ENCODE measurements at regions not wholly inside any gene's neighbourhood (a gene's known extent, or its start where the extent isn't known, plus 50 kb on each side); places are given as distances from the start of the nearest gene placed in this dataset.

DNA sequence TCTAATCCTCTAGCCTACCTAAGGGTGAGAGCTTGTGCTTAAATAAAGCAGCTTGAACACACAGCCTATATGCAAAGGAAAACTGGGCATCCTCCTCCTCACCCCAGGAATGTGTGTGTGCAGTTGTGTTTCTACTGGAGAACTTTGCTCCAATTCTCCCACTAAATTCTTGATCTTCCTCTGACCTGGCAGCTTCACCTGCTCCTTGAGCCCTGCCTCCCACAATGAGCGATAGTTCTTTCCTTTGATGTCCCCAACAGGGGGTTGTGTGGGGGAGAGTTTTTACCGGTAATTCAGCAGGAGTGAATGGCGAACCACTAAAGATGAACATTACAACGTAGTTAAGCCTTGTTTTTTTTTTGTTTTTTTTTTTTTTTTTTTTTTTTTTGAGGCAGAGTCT is 113.5 kb upstream of the RCN1 start:
- dilution Hi-C loops (cut with MboI; ENCODE audit: extremely low pct_ligation_motif_present, low sequenced_read_pairs), result no loop called here
- no peak for TF ChIP-seq EZH2 (IDR thresholded peaks at IDR 0.05; ENCODE audit: low read length)
- TF ChIP-seq, protein P1, sequence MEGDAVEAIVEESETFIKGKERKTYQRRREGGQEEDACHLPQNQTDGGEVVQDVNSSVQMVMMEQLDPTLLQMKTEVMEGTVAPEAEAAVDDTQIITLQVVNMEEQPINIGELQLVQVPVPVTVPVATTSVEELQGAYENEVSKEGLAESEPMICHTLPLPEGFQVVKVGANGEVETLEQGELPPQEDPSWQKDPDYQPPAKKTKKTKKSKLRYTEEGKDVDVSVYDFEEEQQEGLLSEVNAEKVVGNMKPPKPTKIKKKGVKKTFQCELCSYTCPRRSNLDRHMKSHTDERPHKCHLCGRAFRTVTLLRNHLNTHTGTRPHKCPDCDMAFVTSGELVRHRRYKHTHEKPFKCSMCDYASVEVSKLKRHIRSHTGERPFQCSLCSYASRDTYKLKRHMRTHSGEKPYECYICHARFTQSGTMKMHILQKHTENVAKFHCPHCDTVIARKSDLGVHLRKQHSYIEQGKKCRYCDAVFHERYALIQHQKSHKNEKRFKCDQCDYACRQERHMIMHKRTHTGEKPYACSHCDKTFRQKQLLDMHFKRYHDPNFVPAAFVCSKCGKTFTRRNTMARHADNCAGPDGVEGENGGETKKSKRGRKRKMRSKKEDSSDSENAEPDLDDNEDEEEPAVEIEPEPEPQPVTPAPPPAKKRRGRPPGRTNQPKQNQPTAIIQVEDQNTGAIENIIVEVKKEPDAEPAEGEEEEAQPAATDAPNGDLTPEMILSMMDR (optimal IDR thresholded peaks at IDR 0.05 in 1 of 3, IDR thresholded peaks at IDR 0.05 in 1 of 3, conservative IDR thresholded peaks at IDR 0.05 in 1 of 3; ENCODE audit: extremely low read depth in 1 of 3, insufficient read depth in 2 of 3, low read length in 3 of 3), result no peak
- H3K36me3 ChIP-seq (ENCODE audit: control insufficient read depth in 2 of 2, extremely low read depth in 1 of 2, insufficient read depth in 2 of 2, low read length in 2 of 2), result no peaks in the 10 kb centered on the region
- H3K9ac ChIP-seq (ENCODE audit: control insufficient read depth, extremely low read depth, insufficient read depth, low read length), result no peak overlapping the region
- H3K9me1 ChIP-seq (ENCODE audit: control insufficient read depth, extremely low read depth, insufficient read depth, low read length), result no peaks in the 10 kb centered on the region
- H3K4me2 ChIP-seq (ENCODE audit: control insufficient read depth, extremely low read depth, insufficient read depth, low read depth, low read length), result no peak overlapping the region
- DNase-seq (ENCODE audit: low read depth, low spot score) (no peak), FAIRE-seq (no peak)
- H4K20me1 ChIP-seq (ENCODE audit: control insufficient read depth, extremely low read depth, insufficient read depth, low read length), result no peaks in the 10 kb centered on the region
- no peak overlapping the region for H3K27ac ChIP-seq (ENCODE audit: control insufficient read depth, insufficient read depth, low read length)
- peaks cover 18% of the 10 kb centered on the region for H3K4me1 ChIP-seq (ENCODE audit: control insufficient read depth, extremely low read depth, insufficient read depth, low read length)
- no peaks in the 10 kb centered on the region for H3K27me3 ChIP-seq (ENCODE audit: control insufficient read depth, extremely low read depth, insufficient read depth, low read length)
- no peaks in the 10 kb centered on the region for H3K79me2 ChIP-seq (ENCODE audit: control insufficient read depth, insufficient read depth, low read length)
- H2AFZ ChIP-seq (ENCODE audit: control insufficient read depth, low read length), result no peak overlapping the region
- no peak overlapping the region for H3K4me3 ChIP-seq (ENCODE audit: control insufficient read depth in 2 of 3, extremely low read depth in 1 of 3, insufficient read depth in 2 of 3, low read depth in 1 of 3, low read length in 3 of 3)
- H3K9me3 ChIP-seq (ENCODE audit: control insufficient read depth, low read depth, low read length), result no peaks in the 10 kb centered on the region

GRCh38 chr11:31974366-31975136 is 116.3 kb upstream of the RCN1 start:
- Histone ChIP-seq H3K79me2 (ENCODE audit: control insufficient read depth, insufficient read depth, low read length) (no peaks in the 10 kb centered on the region), H3K9me1 (ENCODE audit: control insufficient read depth, extremely low read depth, insufficient read depth, low read length) (no peaks in the 10 kb centered on the region), H4K20me1 (ENCODE audit: control insufficient read depth, extremely low read depth, insufficient read depth, low read length) (no peaks in the 10 kb centered on the region), H3K27me3 (ENCODE audit: control insufficient read depth, extremely low read depth, insufficient read depth, low read length) (no peaks in the 10 kb centered on the region), H3K9ac (ENCODE audit: control insufficient read depth, extremely low read depth, insufficient read depth, low read length) (no peak overlapping the region), H3K9me3 (ENCODE audit: control insufficient read depth, low read depth, low read length) (no peaks in the 10 kb centered on the region), H3K4me3 (ENCODE audit: control insufficient read depth in 2 of 3, extremely low read depth in 1 of 3, insufficient read depth in 2 of 3, low read depth in 1 of 3, low read length in 3 of 3) (no peak overlapping the region), H3K36me3 (ENCODE audit: control insufficient read depth in 2 of 2, extremely low read depth in 1 of 2, insufficient read depth in 2 of 2, low read length in 2 of 2) (no peaks in the 10 kb centered on the region), H3K4me1 (ENCODE audit: control insufficient read depth, extremely low read depth, insufficient read depth, low read length) (peaks cover 18% of the 10 kb centered on the region), H2AFZ (ENCODE audit: control insufficient read depth, low read length) (no peak overlapping the region), H3K4me2 (ENCODE audit: control insufficient read depth, extremely low read depth, insufficient read depth, low read depth, low read length) (peak overlapping the region; percentile 51), H3K27ac (ENCODE audit: control insufficient read depth, insufficient read depth, low read length) (no peak overlapping the region)
- FAIRE-seq (peak; percentile 90), DNase-seq (ENCODE audit: low read depth, low spot score) (peak; percentile 85)
- dilution Hi-C loops (cut with MboI; ENCODE audit: extremely low pct_ligation_motif_present, low sequenced_read_pairs), result no loop called here
- TF ChIP-seq, protein P1 (optimal IDR thresholded peaks at IDR 0.05 in 1 of 3, IDR thresholded peaks at IDR 0.05 in 1 of 3, conservative IDR thresholded peaks at IDR 0.05 in 1 of 3; ENCODE audit: extremely low read depth in 1 of 3, insufficient read depth in 2 of 3, low read length in 3 of 3), result no peak
- no peak for TF ChIP-seq EZH2 (IDR thresholded peaks at IDR 0.05; ENCODE audit: low read length)
